ENCODE measurements at regions not wholly inside any gene's neighbourhood (a gene's known extent, or its start where the extent isn't known, plus 50 kb on each side); places are given as distances from the start of the nearest gene placed in this dataset.
"Not testable (repeated sequence)": the region's sequence is repeated elsewhere in the genome, so short reads cannot be mapped to it uniquely, and the experiment has no call there.

DNA sequence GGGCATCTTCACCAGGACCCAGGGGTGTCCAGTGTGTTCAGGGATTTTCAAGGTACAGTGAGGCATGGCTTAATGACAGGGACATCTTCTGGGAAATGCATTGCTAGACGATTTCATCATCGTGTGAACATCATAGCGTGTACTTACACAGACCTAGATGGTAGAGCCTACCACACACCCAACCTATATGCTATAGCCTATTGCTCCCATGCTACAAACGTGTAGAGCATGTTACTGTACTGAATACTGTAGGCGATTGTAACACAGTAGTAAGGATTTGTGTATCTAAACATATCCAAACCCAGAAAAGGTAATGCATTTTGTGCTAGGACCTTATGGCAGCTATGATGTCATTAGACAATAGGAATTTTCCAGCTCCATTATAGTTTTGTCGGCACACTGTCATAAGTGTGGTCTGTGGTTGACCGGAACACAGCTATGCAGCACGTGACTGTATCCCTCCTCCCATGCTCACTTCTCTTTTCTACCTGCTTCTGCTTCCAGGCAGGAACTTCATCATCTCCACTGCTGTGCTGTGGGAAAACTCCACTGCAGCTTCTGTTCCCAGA lies 416.2 kb upstream of the NFE2L3 start:
- DNase-seq (ENCODE audit: low read depth, low spot score) = no peak
- H3K4me3 ChIP-seq (ENCODE audit: low read length) = no peak overlapping the region

DNA sequence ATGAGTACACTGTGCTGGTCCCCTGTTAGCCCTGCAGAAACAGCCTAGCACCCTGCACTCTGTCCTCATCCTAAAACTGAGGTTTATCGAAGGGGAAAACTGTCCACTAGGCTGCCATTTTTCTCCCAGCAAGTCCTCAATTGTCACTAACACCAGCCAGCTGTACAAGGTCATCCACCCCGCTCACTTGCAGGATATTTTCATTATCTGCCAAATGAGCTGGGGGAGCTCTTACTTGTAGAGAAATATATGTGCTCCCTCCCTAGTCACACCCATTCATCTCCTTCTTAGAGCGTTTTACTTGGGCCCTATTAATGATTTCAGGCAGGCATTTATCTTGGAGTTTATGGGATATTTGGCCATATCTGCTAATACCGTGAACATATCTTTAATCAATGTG lies 413.5 kb upstream of the NFE2L3 start:
- DNase-seq (ENCODE audit: low read depth, low spot score) = no peak

GRCh38 chr7:25739143-25739542 lies 412.9 kb upstream of the NFE2L3 start:
- no peak overlapping the region for H3K4me3 ChIP-seq (ENCODE audit: low read length)
- DNase-seq (ENCODE audit: low read depth, low spot score) = no peak

More for the DNA sequence above, 413.5 kb upstream of the NFE2L3 start:
- H3K4me3 ChIP-seq (ENCODE audit: low read length) = no peak overlapping the region

DNA sequence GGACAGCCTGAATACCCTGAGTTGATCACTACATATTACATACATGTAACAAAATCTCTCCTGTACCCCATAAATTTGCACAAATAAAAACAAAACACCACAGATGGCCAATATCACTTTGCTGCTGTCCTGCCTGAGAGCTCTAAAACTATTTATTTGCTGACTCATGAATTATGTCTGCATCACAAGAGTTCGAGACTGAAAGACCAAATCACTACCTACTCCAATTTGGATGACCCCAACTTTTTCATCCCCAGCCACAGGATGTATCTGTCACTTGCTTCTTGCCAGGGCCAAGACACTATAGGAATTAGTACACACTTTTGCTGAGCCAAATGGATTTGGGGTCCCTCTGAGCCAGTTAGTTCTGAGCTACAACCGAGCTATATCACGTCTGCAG lies 409.7 kb upstream of the NFE2L3 start:
- DNase-seq (ENCODE audit: low read depth, low spot score) = no peak
- no peak overlapping the region for H3K4me3 ChIP-seq (ENCODE audit: low read length)

GRCh38 chr7:25743670-25744451 lies 408.1 kb upstream of the NFE2L3 start:
- DNase-seq (ENCODE audit: low read depth, low spot score); H3K4me3 ChIP-seq (ENCODE audit: low read length): not testable (repeated sequence)

DNA sequence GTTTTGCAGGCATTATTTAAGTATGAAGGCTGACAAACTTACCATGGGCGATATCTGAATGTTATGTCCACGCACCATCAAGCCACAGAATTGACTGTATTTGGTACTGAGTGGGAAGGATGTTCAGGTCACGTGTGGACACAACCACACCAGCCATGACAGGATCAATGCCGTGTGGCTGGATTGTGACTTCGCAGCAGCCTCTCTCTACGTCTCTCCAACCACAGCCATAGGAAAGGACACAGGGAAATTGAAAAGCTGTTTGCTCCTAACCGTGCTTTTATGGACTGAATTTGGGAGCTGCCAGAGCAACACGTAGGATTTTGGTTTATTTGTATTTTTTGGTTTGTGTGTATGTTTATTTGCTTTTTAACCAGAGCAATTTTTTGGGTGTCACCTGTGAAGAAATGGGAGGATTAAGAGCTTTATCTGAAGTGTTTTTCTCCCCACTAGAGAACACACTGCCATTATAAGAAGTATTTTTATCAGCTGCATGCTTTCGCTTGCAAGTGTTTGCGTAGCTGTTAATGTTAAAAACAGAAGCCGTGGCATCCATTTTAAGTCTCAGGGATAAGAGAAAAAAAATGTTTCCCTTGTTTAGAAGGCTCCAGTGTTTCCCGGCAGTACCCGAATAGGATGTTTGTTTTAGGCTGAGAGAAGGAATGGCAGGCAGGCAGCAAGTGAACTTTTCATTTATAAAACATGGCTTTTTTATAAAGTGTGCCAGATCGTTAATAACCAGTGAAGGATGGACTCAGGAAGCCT lies 401.1 kb upstream of the NFE2L3 start:
- H3K4me3 ChIP-seq (ENCODE audit: low read length) = no peak overlapping the region
- no peak for DNase-seq (ENCODE audit: low read depth, low spot score)

DNA sequence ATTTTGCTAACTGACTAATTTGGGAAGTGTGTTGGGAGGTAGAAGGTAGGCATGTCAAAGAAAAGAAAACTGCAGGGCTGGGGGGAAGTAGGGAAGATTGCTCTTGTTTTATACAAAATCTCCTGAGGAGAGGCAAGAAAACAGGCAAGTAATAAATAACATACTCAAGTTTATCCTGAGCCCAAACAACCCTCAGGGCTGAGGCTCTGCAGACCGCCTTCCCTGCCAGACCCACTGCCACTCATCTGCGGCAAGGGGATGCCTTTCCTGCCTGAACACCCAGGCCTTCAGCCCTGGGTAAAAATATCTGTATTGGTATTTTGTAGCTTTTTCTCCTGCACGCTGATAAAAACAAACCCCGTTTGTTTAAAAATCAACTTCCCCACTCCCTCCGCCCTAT lies 399.8 kb upstream of the NFE2L3 start:
- H3K4me3 ChIP-seq (ENCODE audit: low read length) = no peak overlapping the region
- no peak for DNase-seq (ENCODE audit: low read depth, low spot score)

- H3K4me3 ChIP-seq (ENCODE audit: low read length) = no peak overlapping the region
- DNase-seq (ENCODE audit: low read depth, low spot score) = no peak
Measured at GRCh38 chr7:25752967-25753791, 398.8 kb upstream of the NFE2L3 start.

DNA sequence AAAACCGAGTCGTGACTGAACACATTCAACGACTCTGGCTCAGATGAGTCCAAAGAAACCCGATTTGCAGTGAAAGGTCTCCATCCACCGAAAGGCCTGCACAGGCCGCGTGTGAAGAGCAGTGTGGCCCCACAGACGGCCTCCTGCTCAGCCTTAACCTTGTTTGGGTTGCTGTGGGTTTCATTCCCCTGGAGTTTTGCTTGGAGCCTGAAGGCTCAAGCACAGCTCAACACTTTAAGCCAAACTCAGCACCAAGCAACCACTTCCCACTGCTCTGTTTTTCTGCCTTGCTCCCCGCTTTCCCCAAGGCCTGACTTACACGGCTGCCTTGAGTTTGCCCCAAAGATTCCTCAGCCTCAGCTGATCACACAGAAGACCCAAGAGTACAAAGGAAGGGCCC lies 398.2 kb upstream of the NFE2L3 start:
- H3K4me3 ChIP-seq (ENCODE audit: low read length) = no peak overlapping the region
- DNase-seq (ENCODE audit: low read depth, low spot score) = no peak

- no peak for DNase-seq (ENCODE audit: low read depth, low spot score)
- no peak overlapping the region for H3K4me3 ChIP-seq (ENCODE audit: low read length)
Measured at GRCh38 chr7:25754333-25754732, 397.7 kb upstream of the NFE2L3 start.

GRCh38 chr7:25754751-25755150 lies 397.2 kb upstream of the NFE2L3 start:
- H3K4me3 ChIP-seq (ENCODE audit: low read length) = no peak overlapping the region
- no peak for DNase-seq (ENCODE audit: low read depth, low spot score)

DNA sequence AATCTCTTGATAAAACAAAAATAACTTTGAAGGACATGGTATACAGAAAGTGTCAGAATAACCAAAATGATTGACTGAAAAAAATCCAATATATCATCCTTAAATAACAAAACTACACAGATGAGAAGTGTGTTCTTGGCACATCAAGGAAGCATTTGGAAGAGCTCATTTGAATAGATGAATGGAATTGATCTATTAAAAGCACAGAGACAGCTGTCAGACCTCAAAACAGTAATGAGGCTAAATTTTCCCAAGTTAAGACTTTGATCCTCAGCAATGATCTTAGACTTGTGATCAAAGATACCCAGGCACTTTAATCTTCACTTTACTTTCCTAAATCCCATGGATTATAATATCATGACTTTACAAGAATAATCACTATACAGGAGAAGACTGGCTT lies 395.4 kb upstream of the NFE2L3 start:
- H3K4me3 ChIP-seq (ENCODE audit: low read length) = no peak overlapping the region
- DNase-seq (ENCODE audit: low read depth, low spot score) = no peak

GRCh38 chr7:25758559-25758958 lies 393.4 kb upstream of the NFE2L3 start:
- H3K4me3 ChIP-seq (ENCODE audit: low read length) = no peak overlapping the region
- DNase-seq (ENCODE audit: low read depth, low spot score) = no peak

- no peak for DNase-seq (ENCODE audit: low read depth, low spot score)
- no peak overlapping the region for H3K4me3 ChIP-seq (ENCODE audit: low read length)
Measured at GRCh38 chr7:25759286-25759685, 392.7 kb upstream of the NFE2L3 start.

GRCh38 chr7:25759748-25760147 lies 392.2 kb upstream of the NFE2L3 start:
- H3K4me3 ChIP-seq (ENCODE audit: low read length) = no peak overlapping the region
- DNase-seq (ENCODE audit: low read depth, low spot score) = no peak

GRCh38 chr7:25762511-25763462 lies 389.2 kb upstream of the NFE2L3 start:
- DNase-seq (ENCODE audit: low read depth, low spot score) = no peak
- H3K4me3 ChIP-seq (ENCODE audit: low read length) = no peak overlapping the region

DNA sequence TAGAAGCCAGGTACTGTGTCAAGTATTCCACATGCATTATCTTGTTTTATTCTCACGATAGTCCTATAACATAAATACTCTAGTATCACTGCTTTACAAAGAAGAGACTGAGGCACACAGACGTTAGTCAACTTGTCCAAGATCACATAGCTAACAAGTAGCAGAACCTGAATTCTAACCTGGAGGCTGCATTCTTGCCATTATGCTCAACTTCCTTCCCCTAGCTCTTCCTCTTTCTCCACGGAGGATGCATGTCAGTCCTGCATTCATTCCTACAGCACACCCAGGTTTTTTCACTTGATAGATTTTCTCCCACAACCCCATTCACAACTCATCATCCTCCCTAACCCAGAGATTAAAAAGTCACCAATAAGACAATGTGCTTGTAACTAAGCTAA lies 388.5 kb upstream of the NFE2L3 start:
- DNase-seq (ENCODE audit: low read depth, low spot score) = no peak
- H3K4me3 ChIP-seq (ENCODE audit: low read length) = no peak overlapping the region

DNA sequence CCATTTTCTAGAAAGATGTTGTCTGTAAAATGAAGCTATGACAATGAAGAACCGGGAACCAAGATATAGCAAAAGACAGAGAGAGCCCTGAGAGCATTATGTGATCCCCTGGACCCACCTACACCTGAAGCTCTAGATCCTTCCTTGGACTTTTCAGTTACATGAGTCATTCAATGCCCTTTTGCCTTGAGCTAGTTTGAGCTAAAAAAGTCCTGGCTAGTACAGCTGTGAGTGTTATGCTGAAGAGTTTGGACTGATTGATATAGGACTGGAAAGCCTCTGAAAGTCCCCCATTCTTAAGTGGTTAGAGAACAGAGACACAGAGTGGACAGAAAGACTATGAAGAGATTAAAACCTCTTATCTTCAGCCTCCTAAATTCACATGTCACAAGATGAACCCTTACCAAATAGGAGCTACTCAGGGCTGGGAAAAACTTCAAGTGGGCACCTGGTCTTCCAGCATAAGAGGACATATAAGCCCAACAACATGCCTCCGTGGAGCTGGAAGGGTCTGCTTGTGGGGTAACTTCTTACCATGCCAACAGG lies 386.8 kb upstream of the NFE2L3 start:
- no peak for DNase-seq (ENCODE audit: low read depth, low spot score)
- no peak overlapping the region for H3K4me3 ChIP-seq (ENCODE audit: low read length)
